ENCODE measurements at regions not wholly inside any gene's neighbourhood (a gene's known extent, or its start where the extent isn't known, plus 50 kb on each side); places are given as distances from the start of the nearest gene placed in this dataset.

- peaks cover 6% of the 10 kb centered on the region for H3K9me3 Mint-ChIP-seq
- 88 to 95% methylated on average over 4 of the region's 4 CpGs for WGBS, 2 experiments (ENCODE audit: insufficient coverage in 1 of 2, insufficient read length in 1 of 2)
- H3K27ac ChIP-seq (ENCODE audit: low read depth, low read length), result no peak overlapping the region
- peaks cover 14% of the 10 kb centered on the region for H3K27me3 ChIP-seq (ENCODE audit: control insufficient read depth, insufficient read depth, low read length, poor library complexity, severe bottlenecking)
- no peaks in the 10 kb centered on the region for H3K36me3 Mint-ChIP-seq (ENCODE audit: low read depth)
- no peak overlapping the region for H3K9ac ChIP-seq (ENCODE audit: extremely low read depth, low read length, poor library complexity, severe bottlenecking)
- no peaks in the 10 kb centered on the region for H3K4me1 ChIP-seq (ENCODE audit: control insufficient read depth, insufficient read depth, low read length)
- DNase-seq, result no peak
- H3K4me3 Mint-ChIP-seq, result no peak overlapping the region
- no peaks in the 10 kb centered on the region for H3K36me3 ChIP-seq (ENCODE audit: control insufficient read depth, insufficient read depth, low read length)
- H3K4me1 Mint-ChIP-seq, result peaks cover 9% of the 10 kb centered on the region
- TF ChIP-seq, protein P1, sequence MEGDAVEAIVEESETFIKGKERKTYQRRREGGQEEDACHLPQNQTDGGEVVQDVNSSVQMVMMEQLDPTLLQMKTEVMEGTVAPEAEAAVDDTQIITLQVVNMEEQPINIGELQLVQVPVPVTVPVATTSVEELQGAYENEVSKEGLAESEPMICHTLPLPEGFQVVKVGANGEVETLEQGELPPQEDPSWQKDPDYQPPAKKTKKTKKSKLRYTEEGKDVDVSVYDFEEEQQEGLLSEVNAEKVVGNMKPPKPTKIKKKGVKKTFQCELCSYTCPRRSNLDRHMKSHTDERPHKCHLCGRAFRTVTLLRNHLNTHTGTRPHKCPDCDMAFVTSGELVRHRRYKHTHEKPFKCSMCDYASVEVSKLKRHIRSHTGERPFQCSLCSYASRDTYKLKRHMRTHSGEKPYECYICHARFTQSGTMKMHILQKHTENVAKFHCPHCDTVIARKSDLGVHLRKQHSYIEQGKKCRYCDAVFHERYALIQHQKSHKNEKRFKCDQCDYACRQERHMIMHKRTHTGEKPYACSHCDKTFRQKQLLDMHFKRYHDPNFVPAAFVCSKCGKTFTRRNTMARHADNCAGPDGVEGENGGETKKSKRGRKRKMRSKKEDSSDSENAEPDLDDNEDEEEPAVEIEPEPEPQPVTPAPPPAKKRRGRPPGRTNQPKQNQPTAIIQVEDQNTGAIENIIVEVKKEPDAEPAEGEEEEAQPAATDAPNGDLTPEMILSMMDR (conservative IDR thresholded peaks at IDR 0.05), result no peak
- peaks cover 6% of the 10 kb centered on the region for H3K9me3 ChIP-seq (ENCODE audit: control insufficient read depth, low read length)
- peaks cover 7% of the 10 kb centered on the region for H3K27me3 Mint-ChIP-seq (ENCODE audit: insufficient read depth)
- no peak overlapping the region for H3K27ac Mint-ChIP-seq
- H3K4me3 ChIP-seq (ENCODE audit: low read length), result no peak overlapping the region
Observed at GRCh38 chr10:113360870-113361269, 192.0 kb upstream of the HABP2 start.

DNA sequence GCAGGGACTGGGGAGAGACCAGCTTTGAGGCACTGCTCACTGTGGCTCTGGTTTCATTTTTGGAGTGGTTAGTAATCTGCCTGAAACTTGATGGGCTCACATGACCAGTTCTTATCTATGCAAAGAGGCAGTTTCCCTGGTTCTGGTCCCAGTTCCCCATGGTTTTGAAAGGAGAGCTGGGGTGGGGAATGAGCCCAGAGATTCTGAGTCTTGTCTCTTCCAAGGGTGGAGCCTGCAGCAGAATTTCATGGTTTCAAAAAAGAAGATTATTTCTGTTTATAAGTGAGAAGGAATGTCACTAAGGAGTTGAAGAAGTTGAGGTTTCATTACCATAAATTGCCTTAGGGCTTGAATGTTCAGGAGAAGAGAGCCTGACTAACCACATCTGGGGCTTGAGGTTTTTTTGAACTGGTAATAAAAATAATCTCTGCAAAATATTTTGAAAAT, 190.2 kb upstream of the HABP2 start:
- Mint-ChIP-seq H3K9me3 (peaks cover 6% of the 10 kb centered on the region), H3K27ac (no peak overlapping the region), H3K27me3 (ENCODE audit: insufficient read depth) (peaks cover 4% of the 10 kb centered on the region), H3K4me3 (no peak overlapping the region), H3K4me1 (peaks cover 9% of the 10 kb centered on the region), H3K36me3 (ENCODE audit: low read depth) (no peaks in the 10 kb centered on the region)
- no peak overlapping the region for H3K27ac ChIP-seq (ENCODE audit: low read depth, low read length)
- no peaks in the 10 kb centered on the region for H3K27me3 ChIP-seq (ENCODE audit: control insufficient read depth, insufficient read depth, low read length, poor library complexity, severe bottlenecking)
- TF ChIP-seq, protein P1 (conservative IDR thresholded peaks at IDR 0.05), result no peak
- no peak overlapping the region for H3K9ac ChIP-seq (ENCODE audit: extremely low read depth, low read length, poor library complexity, severe bottlenecking)
- H3K36me3 ChIP-seq (ENCODE audit: control insufficient read depth, insufficient read depth, low read length), result no peaks in the 10 kb centered on the region
- no peak for DNase-seq
- H3K9me3 ChIP-seq (ENCODE audit: control insufficient read depth, low read length), result peaks cover 8% of the 10 kb centered on the region
- no peak overlapping the region for H3K4me3 ChIP-seq (ENCODE audit: low read length)
- H3K4me1 ChIP-seq (ENCODE audit: control insufficient read depth, insufficient read depth, low read length), result no peaks in the 10 kb centered on the region

DNA sequence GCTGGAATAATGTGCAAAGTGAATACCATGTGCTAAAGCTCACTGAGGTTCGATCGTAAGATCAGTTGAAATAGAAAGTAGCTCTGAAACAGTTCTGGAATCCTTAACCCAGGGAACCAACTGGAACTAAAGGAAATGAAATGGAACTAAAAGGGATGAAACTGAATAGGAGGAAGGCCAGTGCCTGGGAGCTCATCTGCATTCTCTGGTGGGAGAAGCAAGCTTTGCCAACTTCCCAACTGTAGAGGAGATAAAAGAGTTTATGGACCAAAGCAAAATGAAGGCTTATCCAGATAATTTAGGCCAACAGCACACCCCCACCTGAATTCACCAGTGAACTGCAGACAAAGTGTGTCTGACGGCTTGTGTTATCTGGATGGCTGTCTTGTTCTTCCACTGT, 188.6 kb upstream of the HABP2 start:
- WGBS, 2 experiments (ENCODE audit: insufficient coverage in 1 of 2, insufficient read length in 1 of 2), result 93 to 95% methylated on average over 3 of the region's 3 CpGs
- Histone ChIP-seq H3K4me1 (ENCODE audit: control insufficient read depth, insufficient read depth, low read length) (no peaks in the 10 kb centered on the region), H3K9ac (ENCODE audit: extremely low read depth, low read length, poor library complexity, severe bottlenecking) (no peak overlapping the region), H3K36me3 (ENCODE audit: control insufficient read depth, insufficient read depth, low read length) (no peaks in the 10 kb centered on the region), H3K4me3 (ENCODE audit: low read length) (no peak overlapping the region), H3K9me3 (ENCODE audit: control insufficient read depth, low read length) (peaks cover 8% of the 10 kb centered on the region), H3K27me3 (ENCODE audit: control insufficient read depth, insufficient read depth, low read length, poor library complexity, severe bottlenecking) (no peaks in the 10 kb centered on the region), H3K27ac (ENCODE audit: low read depth, low read length) (no peak overlapping the region)
- Mint-ChIP-seq H3K9me3 (peaks cover 6% of the 10 kb centered on the region), H3K27me3 (ENCODE audit: insufficient read depth) (peaks cover 2% of the 10 kb centered on the region), H3K4me1 (peaks cover 7% of the 10 kb centered on the region), H3K4me3 (no peak overlapping the region), H3K36me3 (ENCODE audit: low read depth) (no peaks in the 10 kb centered on the region), H3K27ac (no peak overlapping the region)
- TF ChIP-seq, protein P1 (conservative IDR thresholded peaks at IDR 0.05), result no peak
- DNase-seq, result no peak
